Renal pelvis (tissue), 1 donor: ENCODE measurements at regions not wholly inside any gene's neighbourhood (a gene's known extent, or its start where the extent isn't known, plus 50 kb on each side); places are given as distances from the start of the nearest gene placed in this dataset.
"Not testable (repeated sequence)": the region's sequence is repeated elsewhere in the genome, so short reads cannot be mapped to it uniquely, and the experiment has no call there.

ENCODE experiments used
- DNase-seq: peaks from one replicate; pipeline ENCODE4 v3.0.0-alpha.2; 2013

DNA sequence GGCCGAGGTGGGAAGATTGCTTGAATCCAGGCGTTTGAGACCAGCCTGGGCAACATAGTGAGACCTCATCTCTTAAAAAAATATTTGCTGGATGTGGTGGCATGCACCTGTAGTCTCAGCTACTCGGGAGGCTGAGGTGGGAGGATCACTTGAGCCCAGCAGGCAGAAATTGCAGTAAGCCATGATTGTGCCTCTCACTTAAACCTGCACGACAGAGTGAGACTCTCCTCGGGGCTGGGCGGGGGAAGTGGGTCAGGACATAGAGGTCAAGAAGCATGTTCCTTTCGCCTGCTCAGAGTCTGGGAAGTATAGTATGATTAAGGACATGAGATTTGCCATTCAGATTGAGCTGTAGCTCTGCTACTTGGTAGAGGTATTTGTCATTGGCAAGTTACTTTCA, 52.3 kb downstream of the SEPTIN7 start:
- not testable (repeated sequence) for DNase-seq

DNA sequence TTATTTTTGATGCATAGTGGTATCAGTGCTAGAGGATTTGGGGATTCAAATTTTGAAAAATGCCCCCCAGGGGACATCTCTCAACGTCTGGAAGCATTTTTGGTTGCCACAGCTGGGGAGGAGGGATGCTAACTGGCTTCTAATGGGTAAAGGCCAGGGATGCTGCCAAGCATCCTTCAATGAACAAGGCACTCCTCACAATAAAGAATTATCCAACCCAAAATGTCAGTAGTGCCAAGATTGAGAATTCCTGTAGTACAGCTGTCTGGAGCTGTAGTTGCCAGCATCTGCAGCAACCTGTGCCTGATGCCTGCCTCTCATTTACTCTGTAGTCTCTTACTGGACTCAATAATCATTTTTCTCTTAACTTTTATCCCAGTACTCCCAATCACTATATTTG, 53.5 kb downstream of the SEPTIN7 start:
- DNase-seq, result no peak

DNA sequence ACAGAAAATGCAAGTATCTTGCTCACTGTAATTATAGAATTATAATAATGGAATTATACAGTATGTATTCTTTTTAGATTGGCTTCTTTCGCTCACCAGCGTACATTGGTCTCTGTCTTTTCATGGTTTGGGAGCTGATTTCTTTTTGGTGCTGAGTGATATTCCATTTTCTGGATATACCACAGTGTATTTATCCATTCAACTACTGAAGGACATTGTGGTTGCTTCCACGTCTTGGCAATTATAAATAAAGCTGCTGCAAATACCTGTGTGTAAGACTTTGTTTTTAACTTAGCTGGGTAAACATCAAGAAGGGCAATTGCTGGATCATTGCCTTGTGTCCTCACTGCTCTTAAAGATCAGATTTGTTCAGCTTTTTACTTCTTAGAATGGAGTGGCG, 55.3 kb downstream of the SEPTIN7 start:
- DNase-seq, result no peak

DNA sequence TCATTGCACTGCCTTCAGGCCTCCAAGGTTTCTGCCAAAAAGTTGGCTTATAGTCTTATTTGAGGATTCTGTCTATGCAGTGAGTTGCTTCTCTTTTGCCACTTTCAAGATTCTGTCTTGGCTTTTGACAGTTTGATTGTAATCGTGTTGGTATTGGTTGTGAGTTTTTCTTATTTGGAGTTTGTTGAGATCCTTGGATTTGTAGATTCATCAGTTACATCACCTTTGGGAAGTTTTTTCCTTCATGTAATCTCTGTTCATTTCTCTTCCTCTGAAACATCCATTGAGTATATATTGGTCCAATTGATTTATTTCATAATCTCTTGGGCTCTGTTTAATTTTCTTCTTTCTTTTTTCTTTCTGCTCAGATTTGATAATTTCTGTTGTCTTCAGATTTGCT, 59.8 kb downstream of the SEPTIN7 start:
- no peak for DNase-seq

DNA sequence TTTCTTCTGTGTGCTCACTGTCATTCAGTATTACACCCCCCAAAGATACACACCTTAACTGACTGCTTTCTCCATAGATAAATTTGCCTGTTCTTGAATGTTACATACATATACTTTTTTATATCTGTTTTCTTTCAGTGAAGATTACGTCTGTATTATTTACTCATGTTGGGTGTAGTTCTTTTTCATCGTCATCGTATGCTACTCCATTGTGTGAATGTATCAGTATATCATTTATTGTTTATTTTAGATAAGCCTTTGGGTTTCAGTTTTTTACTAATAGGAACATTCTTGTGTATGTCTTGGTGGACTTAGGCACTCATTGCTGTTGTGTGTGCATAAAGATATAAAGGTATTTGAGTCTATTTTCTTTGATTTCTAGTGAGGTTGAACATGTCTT, 64.4 kb downstream of the SEPTIN7 start:
- no peak for DNase-seq

DNA sequence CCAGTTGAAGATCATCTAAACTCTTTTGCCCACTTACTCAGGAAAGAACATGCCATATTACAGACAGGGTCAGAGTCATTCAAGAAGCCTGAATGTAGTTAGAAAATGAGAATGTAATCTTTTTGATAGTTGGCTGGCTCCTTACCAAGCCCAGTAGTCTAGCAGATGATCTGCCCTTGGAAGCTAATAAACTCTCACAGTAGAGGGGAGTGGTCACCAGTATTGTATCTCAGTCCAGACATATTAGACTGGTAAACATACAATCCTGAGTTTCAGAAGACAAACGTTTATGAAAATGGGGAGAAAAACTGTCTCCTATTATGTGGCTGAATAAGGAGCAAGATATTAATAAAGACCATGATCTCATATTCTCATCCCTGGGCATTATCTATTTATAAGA, 65.3 kb downstream of the SEPTIN7 start:
- no peak for DNase-seq

DNA sequence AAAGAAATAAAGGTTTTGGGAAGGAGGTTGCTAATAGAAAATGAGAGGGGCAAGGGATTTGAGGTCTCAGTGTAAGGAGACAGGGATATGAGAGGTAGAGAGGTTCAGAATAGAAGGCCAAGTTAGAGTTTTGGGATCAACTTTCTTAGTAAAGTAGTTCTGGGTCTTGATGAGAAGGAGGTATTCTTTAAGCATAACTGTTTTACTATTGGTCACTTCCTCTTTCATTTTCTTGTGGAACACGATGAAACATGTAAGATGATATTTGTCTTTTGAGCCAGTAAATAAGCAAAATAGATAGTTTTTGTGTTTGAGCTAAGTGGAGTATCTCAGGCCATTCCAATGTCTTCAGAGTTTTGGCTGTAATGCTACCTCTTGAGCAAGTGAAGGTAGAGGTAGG, 68.3 kb downstream of the SEPTIN7 start:
- DNase-seq, result not testable (repeated sequence)

DNA sequence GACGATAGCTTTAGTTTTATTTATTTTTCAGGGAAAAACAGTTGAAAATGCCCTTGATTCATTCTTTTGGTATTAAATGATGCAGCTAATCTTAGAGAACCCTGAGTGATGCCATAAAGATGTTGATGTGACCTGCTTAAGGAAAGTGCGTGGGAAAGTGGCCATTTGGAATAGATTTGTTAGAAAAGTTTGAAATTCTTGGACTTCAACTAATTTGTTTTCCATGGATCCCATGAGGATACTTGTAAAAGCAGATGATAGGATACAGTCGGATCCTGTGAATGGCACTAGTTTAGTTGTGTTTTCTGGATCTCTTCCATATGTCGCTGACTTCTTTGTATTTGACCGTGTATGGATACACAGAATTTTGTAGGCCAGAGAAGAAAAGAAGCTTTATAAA, 69.0 kb downstream of the SEPTIN7 start:
- DNase-seq, result peak; percentile 3

DNA sequence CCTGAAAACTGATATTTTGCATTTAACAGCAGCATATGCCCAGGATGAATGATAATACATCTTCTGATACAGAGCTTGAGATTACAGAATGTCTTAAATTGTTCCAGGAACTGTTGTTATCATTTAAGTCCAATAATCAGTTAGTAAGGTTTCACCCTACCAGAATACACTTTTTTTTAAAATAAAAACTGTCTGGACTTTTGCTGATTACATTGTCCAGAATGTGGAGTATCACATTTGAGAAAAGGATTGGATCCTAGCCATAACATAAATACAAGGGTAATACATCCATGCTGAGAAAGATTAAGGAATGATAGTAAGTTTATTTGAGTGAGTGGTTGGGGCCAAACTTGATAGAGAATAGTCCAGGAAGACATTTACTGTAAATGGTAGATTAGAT, 71.0 kb downstream of the SEPTIN7 start:
- no peak for DNase-seq

DNA sequence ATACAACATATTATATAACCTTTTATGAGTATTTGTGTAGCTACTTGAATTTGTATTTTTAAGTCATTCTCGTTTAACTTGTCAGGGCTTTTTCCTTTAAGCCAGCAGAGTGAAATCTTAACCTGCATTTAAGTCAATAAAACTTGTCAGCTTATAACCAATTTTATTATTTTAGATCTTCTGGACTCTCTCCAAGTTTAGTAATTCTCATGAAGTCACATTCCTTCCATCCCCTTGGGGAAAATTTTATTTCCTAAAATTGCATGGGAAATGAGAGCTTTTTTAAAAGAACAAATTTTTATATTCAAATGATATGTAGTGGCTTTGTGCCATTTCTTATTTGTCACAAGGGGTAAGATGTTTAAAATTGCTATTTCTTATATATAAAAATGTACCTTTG, 74.0 kb downstream of the SEPTIN7 start:
- no peak for DNase-seq

DNA sequence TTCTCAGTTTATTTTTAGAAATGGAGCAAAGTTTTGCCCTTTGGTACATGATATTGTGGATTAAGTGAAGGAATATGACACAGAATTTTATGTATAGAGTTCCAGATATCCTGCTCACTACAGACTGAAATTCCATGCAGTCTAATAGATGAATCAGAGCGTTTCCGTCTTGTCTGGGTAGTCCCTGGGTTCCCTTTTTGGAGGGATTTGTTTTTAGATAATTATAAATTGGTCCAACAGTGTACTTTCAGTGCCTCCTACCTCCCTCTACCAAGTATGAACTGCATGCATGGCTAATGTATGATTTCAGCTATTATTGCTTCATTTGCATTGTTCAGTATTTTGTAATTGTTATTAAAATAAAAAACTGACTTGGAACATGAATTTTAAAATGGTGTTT, 74.4 kb downstream of the SEPTIN7 start:
- no peak for DNase-seq

DNA sequence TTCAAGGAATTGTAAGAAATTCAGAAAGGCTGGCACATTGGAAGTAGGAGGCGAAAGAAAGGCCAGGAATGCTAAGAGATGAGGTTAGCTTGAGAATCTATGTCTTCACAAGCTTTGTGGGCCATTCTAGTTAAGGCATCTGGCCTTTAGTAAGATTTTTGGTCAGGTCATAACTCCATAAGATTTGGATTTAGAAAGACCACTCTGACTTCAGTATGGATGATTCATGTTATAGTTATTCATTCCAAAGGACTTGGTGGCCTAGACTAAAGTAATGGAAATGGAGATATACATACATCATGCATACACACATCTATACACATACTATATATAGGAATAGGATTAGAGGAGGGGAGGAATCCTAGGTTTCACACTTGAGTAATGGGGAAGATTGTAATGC, 77.5 kb downstream of the SEPTIN7 start:
- DNase-seq, result no peak

DNA sequence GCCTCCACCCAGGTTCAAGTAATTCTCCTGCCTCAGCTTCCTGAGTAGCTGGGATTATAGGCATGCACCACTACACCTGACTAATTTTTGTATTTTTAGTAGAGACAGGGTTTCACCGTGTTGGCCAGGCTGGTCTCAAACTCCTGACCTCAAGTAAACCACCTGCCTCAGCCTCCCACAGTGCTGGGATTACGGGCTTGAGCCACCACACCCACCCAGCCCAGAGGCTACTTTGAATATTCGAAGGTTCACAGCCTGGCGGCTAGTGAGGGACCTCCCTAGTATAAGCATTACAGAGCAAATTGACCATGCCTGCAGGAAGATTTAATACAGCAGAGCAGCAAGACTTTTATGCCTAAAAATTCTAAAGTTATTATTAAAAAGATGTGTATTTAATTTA, 86.6 kb downstream of the SEPTIN7 start:
- DNase-seq, result not testable (repeated sequence)

DNA sequence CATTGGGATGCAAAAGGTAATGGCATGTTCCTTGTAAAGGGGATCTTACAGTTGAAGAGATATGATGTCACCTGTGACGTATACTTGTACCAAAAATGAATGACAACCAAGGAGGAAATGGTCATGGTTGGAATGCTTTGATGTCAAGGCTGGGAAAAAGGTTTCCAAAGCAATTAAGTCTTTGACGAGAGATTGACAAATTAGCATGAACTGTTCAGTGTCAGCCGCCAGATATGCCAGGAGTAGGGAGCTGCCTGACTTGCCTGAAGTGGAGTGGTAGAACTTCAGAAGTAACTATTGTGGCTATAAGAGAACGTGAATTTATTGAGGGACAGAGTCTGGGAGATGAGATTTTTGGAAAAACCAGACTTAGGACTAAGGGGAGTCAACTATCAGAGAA, 88.1 kb downstream of the SEPTIN7 start:
- no peak for DNase-seq

DNA sequence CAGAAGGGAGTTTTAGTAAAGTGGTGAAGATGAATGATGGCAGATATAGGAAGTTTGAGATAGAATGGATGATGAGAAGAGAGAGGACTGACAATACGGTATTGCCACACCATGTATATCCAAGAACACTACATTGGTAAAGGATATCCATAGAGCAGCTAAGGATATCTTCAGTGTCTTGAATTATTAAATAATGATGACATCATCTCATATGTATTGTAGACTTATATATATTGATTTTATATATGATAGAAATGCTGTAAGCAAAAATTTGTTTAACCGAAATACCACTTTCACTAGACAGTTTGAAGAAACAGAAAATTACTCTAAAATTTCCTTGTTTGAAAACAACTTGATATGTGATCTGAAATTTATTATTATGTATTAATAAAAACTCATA, 89.0 kb downstream of the SEPTIN7 start:
- no peak for DNase-seq

DNA sequence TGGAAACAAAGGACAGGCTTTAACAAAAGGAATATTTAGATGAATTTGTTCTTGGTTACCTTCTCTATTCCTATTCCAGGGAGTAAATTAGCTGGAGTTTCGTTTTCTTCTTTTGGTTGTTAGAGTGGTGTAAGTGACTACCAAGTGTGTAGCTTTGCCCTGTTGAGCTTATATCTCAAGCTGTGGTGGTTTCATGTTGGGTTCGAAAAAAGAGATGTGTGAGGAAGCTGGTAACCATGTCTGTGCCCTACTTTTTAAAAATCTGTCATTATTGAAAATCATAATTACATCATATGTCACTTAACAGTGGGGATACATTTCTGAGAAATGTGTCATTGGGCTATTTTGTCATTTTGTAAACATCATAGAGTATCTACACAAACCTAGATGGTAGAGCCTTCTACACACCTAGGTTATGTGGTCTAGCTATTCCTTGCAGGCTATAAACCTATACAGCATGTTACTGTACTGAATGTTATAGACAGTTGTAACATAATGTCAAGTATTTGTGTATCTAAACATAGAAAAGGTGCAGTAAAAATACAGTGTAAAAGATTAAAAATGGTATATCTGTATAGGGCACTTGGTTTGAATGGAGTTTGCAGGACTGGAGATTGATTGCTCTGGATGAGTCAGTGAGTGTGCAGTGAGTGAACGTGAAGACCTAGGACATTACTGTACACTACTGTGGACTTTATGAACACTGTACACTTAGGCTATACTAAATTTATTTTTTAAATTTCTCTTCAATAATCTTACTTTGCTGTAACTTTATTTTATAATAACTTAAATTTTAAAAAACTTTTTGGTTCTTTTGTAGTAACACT, 90.4 kb downstream of the SEPTIN7 start:
- DNase-seq, result no peak

DNA sequence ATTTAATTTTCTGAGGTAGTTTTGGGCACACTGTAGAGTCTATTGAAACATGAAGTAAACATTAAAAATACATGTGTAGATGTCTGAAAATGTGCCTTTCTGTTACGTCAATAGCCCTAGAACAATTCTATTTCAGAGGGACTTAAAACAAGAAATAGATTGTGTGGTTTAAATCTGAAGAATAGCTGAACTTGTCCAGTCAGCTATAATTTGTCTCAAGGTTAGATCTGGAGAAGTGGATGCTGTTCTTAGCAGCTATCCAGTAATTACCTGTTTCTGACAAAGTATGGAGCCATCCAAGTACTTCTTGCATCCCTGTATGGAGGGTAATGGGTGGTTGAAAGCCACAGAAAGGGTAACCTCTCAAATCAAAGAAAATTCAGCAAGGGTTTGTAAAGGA, 92.8 kb downstream of the SEPTIN7 start:
- DNase-seq, result no peak

DNA sequence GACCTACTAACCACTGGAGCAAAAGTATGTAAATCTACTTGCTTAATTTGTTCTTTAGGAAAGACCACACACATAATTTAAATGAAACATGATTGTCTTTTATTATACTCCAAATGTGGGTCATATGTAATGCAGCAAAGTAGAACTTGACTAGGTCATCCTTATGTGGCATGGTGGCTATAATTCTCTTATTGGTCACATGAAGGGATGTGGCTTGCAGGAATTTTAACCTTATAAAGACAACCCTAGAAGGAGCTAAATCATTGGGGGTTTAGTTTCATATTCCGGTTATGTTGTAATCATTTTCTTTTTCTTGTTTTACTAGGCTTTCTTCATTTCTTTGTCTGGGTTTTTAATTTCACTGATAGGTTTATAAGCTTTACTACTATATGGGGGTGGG, 93.9 kb downstream of the SEPTIN7 start:
- DNase-seq, result no peak

DNA sequence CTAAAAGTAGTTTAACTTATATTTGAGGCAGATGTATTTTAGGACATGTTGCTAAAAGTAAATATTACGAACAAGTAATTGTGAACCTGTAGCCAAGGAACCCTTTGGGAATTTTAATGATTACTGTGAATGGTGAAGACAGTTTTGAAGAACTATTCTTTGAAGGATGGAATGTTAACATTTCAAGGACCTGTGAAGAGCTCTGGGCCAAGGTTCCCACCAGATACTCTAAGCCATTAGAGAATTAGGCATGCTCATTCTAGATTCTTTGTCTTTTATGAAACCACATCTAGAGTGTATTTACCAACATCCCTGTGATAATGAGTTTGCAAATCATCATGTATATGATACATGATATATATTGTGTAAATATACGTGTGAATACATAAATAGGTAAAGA, 99.8 kb downstream of the SEPTIN7 start:
- DNase-seq, result no peak

DNA sequence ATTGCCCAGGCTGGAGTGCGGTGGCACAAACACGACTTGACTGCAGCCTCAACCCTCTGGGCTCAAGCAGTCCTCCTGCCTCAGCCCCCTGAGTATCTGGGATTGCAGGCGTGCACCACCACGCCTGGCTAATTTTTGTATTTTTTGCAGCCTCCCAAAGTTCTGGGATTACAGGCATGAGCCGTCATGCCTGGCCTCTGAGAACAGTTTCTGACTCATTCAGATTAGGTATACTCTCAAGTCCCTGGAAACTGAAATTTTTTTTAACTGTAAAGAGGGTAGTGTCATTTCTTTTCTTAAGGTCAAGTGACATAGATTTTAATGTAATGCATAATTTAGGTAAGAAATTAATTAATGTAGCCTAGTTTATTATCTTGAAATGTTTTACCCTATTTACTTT, 104.7 kb downstream of the SEPTIN7 start:
- DNase-seq, result no peak

DNA sequence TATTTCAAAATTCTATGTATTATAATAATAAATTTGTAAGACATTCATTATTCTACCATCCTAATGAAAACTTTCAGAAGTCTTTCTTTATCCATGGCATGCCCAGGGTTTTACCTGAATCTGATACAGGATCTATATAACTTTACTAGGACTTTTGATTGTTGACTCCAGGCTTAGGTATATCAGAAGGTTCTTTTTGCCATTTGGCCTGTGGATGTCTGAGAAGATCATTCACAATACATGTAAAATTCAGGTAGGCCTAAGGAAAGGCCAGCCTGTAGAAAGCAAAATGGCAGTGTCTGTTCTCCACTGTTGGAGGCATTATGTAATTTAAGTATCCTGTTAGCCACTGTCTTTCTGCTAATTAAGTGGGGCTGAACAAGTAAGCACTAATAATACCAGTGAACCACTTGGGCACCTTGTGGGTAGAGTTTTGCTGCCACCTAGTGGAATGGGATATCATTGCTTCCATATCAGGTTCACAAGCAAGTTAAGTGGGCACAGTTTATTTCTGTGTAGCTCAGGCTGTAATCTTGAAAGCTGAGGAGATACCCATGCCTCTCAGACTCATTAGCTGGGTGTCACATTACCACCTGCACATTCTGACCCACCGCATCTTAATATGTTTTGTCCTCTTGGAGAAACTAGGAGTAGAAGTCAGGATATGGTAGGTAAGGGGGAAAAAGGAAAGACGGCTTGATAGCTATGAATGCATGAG, 105.5 kb downstream of the SEPTIN7 start:
- DNase-seq, result peak; percentile 78

DNA sequence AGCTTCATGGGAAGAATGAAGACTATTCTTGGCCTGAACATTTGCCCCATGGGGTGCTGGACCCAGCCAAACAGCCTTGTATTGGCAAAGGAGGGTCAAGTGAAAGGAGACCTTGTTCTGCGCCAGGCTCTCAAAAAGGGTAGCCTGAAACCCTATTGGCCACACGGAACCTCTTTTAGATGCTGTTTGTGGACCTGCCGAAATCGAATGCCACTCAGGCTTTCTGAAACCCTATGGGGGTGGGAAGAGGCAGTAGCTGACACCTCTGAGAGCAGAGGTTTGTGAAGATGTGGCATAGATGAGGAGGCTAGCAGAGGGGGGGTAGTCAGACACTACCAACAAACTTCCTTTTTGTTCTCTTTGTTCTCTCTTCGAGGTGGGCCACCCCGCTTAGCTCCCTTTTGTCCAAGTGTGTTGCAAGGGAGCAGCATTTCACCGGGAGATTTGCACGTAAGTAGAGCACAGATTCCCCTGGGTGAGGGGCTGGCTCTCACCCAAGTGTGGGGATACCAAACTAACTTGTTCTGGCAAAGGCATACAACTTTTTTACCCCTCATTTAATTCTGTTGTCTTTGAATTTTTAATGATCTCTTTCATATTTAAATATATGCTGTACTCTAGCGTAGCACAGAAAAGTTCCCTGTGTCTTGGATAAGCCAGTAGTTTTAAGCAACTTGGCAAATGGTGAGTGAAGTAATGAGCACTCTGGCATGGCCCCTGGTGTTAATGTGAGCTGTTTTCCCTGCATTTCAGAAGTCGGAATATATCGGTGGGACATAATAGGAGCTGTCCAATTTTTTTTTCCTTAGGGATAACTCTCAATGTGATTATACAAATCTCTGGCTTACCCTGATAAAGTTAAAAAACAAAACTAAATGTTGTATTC, 107.7 kb downstream of the SEPTIN7 start:
- DNase-seq, result no peak
